A673 (cell line): ENCODE measurements at regions not wholly inside any gene's neighbourhood (a gene's known extent, or its start where the extent isn't known, plus 50 kb on each side); places are given as distances from the start of the nearest gene placed in this dataset.

Experiments used
- CTCF ChIP-seq: fragments of 300-800, 200-600 bp; sonication (generic); conservative IDR thresholded peaks from 2 replicates; pipeline ENCODE4 v1.5.1; 2017; ENCODE audit warnings: low read depth, mild to moderate bottlenecking, antibody characterized with exemption, low read length, moderate library complexity, mixed read lengths
- EZH2 ChIP-seq: fragments of 200-600 bp; sonication (generic); IDR thresholded peaks from 2 replicates; pipeline ENCODE4 v1.6.1; 2017; ENCODE audit warnings: borderline replicate concordance, low read depth, mild to moderate bottlenecking, mixed read lengths, antibody characterized with exemption, low read length; ENCODE audit not compliant: poor library complexity, severe bottlenecking

GRCh38 chr11:92653454-92653853 is 316.0 kb upstream of the MTNR1B start:
- TF ChIP-seq EZH2 (no peak), CTCF (no peak)
